Retina (tissue), 1 donor: ENCODE measurements at regions not wholly inside any gene's neighbourhood (a gene's known extent, or its start where the extent isn't known, plus 50 kb on each side); places are given as distances from the start of the nearest gene placed in this dataset.

ENCODE experiments used
- DNase-seq: peaks from one replicate; pipeline ENCODE4 v3.0.0-alpha.2; 2016

- no peak for DNase-seq
These were observed 88.3 kb upstream of the ST8SIA2 start for GRCh38 chr15:92305343-92305742.

GRCh38 chr15:92306663-92307062 is 87.0 kb upstream of the ST8SIA2 start:
- peak; percentile 67 for DNase-seq

GRCh38 chr15:92315144-92315543 is 78.5 kb upstream of the ST8SIA2 start:
- no peak for DNase-seq

GRCh38 chr15:92315595-92316211 is 78.0 kb upstream of the ST8SIA2 start:
- DNase-seq = no peak

GRCh38 chr15:92316586-92317295 is 76.9 kb upstream of the ST8SIA2 start:
- peak; percentile 42 for DNase-seq

- no peak for DNase-seq
These were observed 73.5 kb upstream of the ST8SIA2 start for GRCh38 chr15:92320012-92320699.

- peak; percentile 78 for DNase-seq
These were observed 70.9 kb upstream of the ST8SIA2 start for GRCh38 chr15:92322566-92323355.

- no peak for DNase-seq
These were observed 70.2 kb upstream of the ST8SIA2 start for GRCh38 chr15:92323525-92323924.

- no peak for DNase-seq
These were observed 69.3 kb upstream of the ST8SIA2 start for GRCh38 chr15:92324101-92324963.

GRCh38 chr15:92326236-92326635 is 67.4 kb upstream of the ST8SIA2 start:
- DNase-seq = no peak

- DNase-seq = no peak
These were observed 66.6 kb upstream of the ST8SIA2 start for GRCh38 chr15:92327033-92327432.

- no peak for DNase-seq
These were observed 65.5 kb upstream of the ST8SIA2 start for GRCh38 chr15:92328207-92328606.

GRCh38 chr15:92332125-92332899 is 61.4 kb upstream of the ST8SIA2 start:
- no peak for DNase-seq

GRCh38 chr15:92333709-92334108 is 60.0 kb upstream of the ST8SIA2 start:
- no peak for DNase-seq

- no peak for DNase-seq
These were observed 57.2 kb upstream of the ST8SIA2 start for GRCh38 chr15:92336419-92336987.

- no peak for DNase-seq
These were observed 54.3 kb upstream of the ST8SIA2 start for GRCh38 chr15:92339361-92339760.
